ENCODE measurements at regions not wholly inside any gene's neighbourhood (a gene's known extent, or its start where the extent isn't known, plus 50 kb on each side); places are given as distances from the start of the nearest gene placed in this dataset.

DNA sequence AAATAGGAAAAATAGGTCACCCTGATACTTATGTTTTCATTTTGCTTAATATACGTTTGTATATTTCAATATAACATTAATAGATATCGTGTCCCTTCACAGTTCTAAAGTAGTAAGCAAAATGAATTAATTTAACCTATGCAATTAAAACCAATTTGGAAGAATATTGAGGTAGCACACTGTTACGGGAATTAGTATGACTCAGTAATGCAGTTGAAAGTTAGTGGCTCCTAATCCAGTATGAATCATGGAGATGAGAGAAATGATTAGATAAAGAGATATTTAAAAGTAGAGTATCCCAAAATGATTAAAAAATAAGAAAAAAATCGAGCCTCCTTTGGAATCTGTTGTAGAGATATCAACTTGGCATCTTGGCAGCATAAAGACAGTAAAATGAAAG lies 177.0 kb upstream of the SLITRK6 start:
- no peaks in the 10 kb centered on the region for H3K27me3 ChIP-seq (ENCODE audit: control insufficient read depth, insufficient read depth, low read length)
- no peak overlapping the region for H3K27ac ChIP-seq (ENCODE audit: insufficient read depth, low read length)
- no peaks in the 10 kb centered on the region for H3K9me3 ChIP-seq (ENCODE audit: control insufficient read depth, insufficient read depth, low read length)
- no peak overlapping the region for H3K9ac ChIP-seq (ENCODE audit: low read depth, low read length)
- TF ChIP-seq FOS (IDR thresholded peaks at IDR 0.05; ENCODE audit: low read depth, low read length) (no peak), MAFK (IDR thresholded peaks at IDR 0.05; ENCODE audit: low read depth, low read length) (no peak), RFX5 (IDR thresholded peaks at IDR 0.05; ENCODE audit: low read depth, low read length) (no peak), POLR2A (IDR thresholded peaks at IDR 0.05; ENCODE audit: low read depth, low read length) (no peak), MAZ (IDR thresholded peaks at IDR 0.05; ENCODE audit: borderline replicate concordance, low read depth, low read length) (no peak), RCOR1 (IDR thresholded peaks at IDR 0.05; ENCODE audit: insufficient replicate concordance, low read length) (no peak), CEBPB (IDR thresholded peaks at IDR 0.05; ENCODE audit: low read depth, low read length) (no peak), BHLHE40 (IDR thresholded peaks at IDR 0.05; ENCODE audit: low read depth, low read length) (no peak), SMC3 (IDR thresholded peaks at IDR 0.05; ENCODE audit: low read depth, low read length) (no peak), RAD21 (IDR thresholded peaks at IDR 0.05; ENCODE audit: low read length) (no peak), CHD1 (IDR thresholded peaks at IDR 0.05; ENCODE audit: low read depth, low read length) (no peak), MXI1 (IDR thresholded peaks at IDR 0.05; ENCODE audit: borderline replicate concordance, low read depth, low read length) (no peak), NFE2L2 (IDR thresholded peaks at IDR 0.05; ENCODE audit: low read depth, low read length) (no peak)
- TF ChIP-seq, protein P1, sequence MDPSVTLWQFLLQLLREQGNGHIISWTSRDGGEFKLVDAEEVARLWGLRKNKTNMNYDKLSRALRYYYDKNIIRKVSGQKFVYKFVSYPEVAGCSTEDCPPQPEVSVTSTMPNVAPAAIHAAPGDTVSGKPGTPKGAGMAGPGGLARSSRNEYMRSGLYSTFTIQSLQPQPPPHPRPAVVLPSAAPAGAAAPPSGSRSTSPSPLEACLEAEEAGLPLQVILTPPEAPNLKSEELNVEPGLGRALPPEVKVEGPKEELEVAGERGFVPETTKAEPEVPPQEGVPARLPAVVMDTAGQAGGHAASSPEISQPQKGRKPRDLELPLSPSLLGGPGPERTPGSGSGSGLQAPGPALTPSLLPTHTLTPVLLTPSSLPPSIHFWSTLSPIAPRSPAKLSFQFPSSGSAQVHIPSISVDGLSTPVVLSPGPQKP (IDR thresholded peaks at IDR 0.05; ENCODE audit: borderline replicate concordance, low read depth, low read length) = no peak
- TF ChIP-seq, protein P2, sequence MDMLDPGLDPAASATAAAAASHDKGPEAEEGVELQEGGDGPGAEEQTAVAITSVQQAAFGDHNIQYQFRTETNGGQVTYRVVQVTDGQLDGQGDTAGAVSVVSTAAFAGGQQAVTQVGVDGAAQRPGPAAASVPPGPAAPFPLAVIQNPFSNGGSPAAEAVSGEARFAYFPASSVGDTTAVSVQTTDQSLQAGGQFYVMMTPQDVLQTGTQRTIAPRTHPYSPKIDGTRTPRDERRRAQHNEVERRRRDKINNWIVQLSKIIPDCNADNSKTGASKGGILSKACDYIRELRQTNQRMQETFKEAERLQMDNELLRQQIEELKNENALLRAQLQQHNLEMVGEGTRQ (IDR thresholded peaks at IDR 0.05; ENCODE audit: low read depth, low read length) = no peak
- TF ChIP-seq, protein P3, sequence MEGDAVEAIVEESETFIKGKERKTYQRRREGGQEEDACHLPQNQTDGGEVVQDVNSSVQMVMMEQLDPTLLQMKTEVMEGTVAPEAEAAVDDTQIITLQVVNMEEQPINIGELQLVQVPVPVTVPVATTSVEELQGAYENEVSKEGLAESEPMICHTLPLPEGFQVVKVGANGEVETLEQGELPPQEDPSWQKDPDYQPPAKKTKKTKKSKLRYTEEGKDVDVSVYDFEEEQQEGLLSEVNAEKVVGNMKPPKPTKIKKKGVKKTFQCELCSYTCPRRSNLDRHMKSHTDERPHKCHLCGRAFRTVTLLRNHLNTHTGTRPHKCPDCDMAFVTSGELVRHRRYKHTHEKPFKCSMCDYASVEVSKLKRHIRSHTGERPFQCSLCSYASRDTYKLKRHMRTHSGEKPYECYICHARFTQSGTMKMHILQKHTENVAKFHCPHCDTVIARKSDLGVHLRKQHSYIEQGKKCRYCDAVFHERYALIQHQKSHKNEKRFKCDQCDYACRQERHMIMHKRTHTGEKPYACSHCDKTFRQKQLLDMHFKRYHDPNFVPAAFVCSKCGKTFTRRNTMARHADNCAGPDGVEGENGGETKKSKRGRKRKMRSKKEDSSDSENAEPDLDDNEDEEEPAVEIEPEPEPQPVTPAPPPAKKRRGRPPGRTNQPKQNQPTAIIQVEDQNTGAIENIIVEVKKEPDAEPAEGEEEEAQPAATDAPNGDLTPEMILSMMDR (conservative IDR thresholded peaks at IDR 0.05; ENCODE audit: low read depth, low read length) = no peak
- no peak overlapping the region for H3K18ac ChIP-seq (ENCODE audit: low read depth, low read length)
- H3K4me3 ChIP-seq (ENCODE audit: insufficient read depth, low read depth, low read length) = no peak overlapping the region
- ChIA-PET CTCF (no interaction called here), POLR2A (ENCODE audit: unreplicated experiment) (no interaction called here)
- H3K4ac ChIP-seq (ENCODE audit: low read depth, low read length) = no peak overlapping the region
- H3K79me1 ChIP-seq (ENCODE audit: low read depth in 1 of 2, low read length in 2 of 2) = no peaks in the 10 kb centered on the region
- H3K56ac ChIP-seq (ENCODE audit: extremely low read depth, insufficient read depth, low read length) = no peak overlapping the region
- H2BK15ac ChIP-seq (ENCODE audit: low read depth, low read length) = no peak overlapping the region
- no peak overlapping the region for H4K5ac ChIP-seq (ENCODE audit: low read depth, low read length)
- H3K23ac ChIP-seq (ENCODE audit: low read depth, low read length) = no peak overlapping the region
- H2BK20ac ChIP-seq (ENCODE audit: low read depth, low read length) = no peak overlapping the region
- H4K20me1 ChIP-seq (ENCODE audit: insufficient read depth, low read length) = no peaks in the 10 kb centered on the region
- no TSS peak for BruUV-seq (replicated peaks)
- no peak overlapping the region for H2BK5ac ChIP-seq (ENCODE audit: low read depth, low read length, poor library complexity, severe bottlenecking)
- H2AK9ac ChIP-seq (replicated peaks; ENCODE audit: low read depth, low read length, poor library complexity) = no peak overlapping the region
- no peaks in the 10 kb centered on the region for H3K9me1 ChIP-seq (ENCODE audit: insufficient read depth, low read length)
- ATAC-seq (ENCODE audit: low read depth) (no peak), DNase-seq (no peak)
- dilution Hi-C loops (cut with HindIII; ENCODE audit: low sequenced_read_pairs, unreplicated experiment) (no loop called here), intact Hi-C loops (cut with micrococcal nuclease) (no loop called here), in situ Hi-C loops (cut with MboI; ENCODE audit: low sequenced_read_pairs) (no loop called here)
- H3K4me1 ChIP-seq (ENCODE audit: control insufficient read depth, insufficient read depth, low read length) = no peaks in the 10 kb centered on the region
- no peak overlapping the region for H2AFZ ChIP-seq (replicated peaks; ENCODE audit: low read length, poor library complexity)
- H2BK120ac ChIP-seq (ENCODE audit: low read depth, low read length) = no peak overlapping the region
- H4K91ac ChIP-seq (ENCODE audit: insufficient read depth, low read depth, low read length) = no peak overlapping the region
- H2AK5ac ChIP-seq (ENCODE audit: low read depth, low read length) = no peak overlapping the region
- H3K36me3 ChIP-seq (ENCODE audit: control insufficient read depth, insufficient read depth, low read length) = no peaks in the 10 kb centered on the region
- no peak overlapping the region for H4K8ac ChIP-seq (ENCODE audit: low read depth in 2 of 2, low read length in 2 of 2)
- H3K4me2 ChIP-seq (ENCODE audit: low read depth, low read length) = no peak overlapping the region
- H3K14ac ChIP-seq (replicated peaks; ENCODE audit: low read depth, low read length) = no peak overlapping the region
- no CpG with 5 or more reads among the region's 4 CpGs for WGBS, 2 experiments (ENCODE audit: extremely low coverage in 2 of 2, insufficient read length in 1 of 2)

Measured in IMR-90 (cell line).